T-helper 2 cell treated with Interferon-gamma antibody and Interleukin-4, amounts not matched to agents 5 μg/mL and 100 μg/mL, for 36 hours (primary cell): ENCODE measurements at regions not wholly inside any gene's neighbourhood (a gene's known extent, or its start where the extent isn't known, plus 50 kb on each side); places are given as distances from the start of the nearest gene placed in this dataset.

ENCODE experiments used
- DNase-seq: peaks from one replicate; pipeline ENCODE4 v3.0.0; 2021; ENCODE audit warnings: low spot score
- H3K27ac Mint-ChIP-seq: one replicate; pipeline ENCODE4 v1.8.0; 2021; ENCODE audit warnings: mild to moderate bottlenecking, mixed read lengths
- H3K27me3 Mint-ChIP-seq: one replicate; pipeline ENCODE4 v1.8.0; 2021; ENCODE audit warnings: low read depth, mixed read lengths
- H3K36me3 Mint-ChIP-seq: one replicate; pipeline ENCODE4 v1.8.0; 2021; ENCODE audit warnings: low read depth, mixed read lengths
- H3K4me1 Mint-ChIP-seq: one replicate; pipeline ENCODE4 v1.8.0; 2021; ENCODE audit warnings: low read depth, mixed read lengths
- H3K4me3 Mint-ChIP-seq: one replicate; pipeline ENCODE4 v1.8.0; 2022; ENCODE audit warnings: mild to moderate bottlenecking, moderate library complexity, mixed read lengths
- H3K9me3 Mint-ChIP-seq: one replicate; pipeline ENCODE4 v1.8.0; 2021; ENCODE audit warnings: mixed read lengths

DNA sequence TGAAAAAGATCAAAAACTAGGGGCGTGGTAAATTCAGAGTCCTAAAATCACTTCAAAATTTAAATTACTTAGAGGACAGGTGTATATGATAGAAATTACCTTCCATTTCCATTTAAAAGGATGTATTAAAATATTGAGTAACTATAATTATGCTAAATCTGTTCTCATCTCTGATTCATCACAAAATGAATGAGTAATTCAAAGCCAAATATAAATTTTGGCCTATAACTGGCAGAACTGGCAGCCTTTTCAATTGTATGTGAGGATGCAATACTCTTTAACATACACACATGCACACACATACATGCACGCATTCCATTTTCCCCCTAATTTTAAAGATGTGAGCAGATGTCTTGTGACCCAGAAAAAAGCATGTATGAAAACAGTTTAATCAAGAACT, 194.6 kb downstream of the EPM2A start:
- DNase-seq: no peak
- Mint-ChIP-seq H3K27ac (no peak overlapping the region), H3K9me3 (no peaks in the 10 kb centered on the region), H3K4me1 (no peaks in the 10 kb centered on the region), H3K36me3 (no peaks in the 10 kb centered on the region), H3K4me3 (no peak overlapping the region), H3K27me3 (no peaks in the 10 kb centered on the region)

- no peak for DNase-seq
- H3K9me3 Mint-ChIP-seq: no peaks in the 10 kb centered on the region
Observed at GRCh38 chr6:145544041-145544440, 191.3 kb downstream of the EPM2A start.

GRCh38 chr6:145544514-145544913, 190.8 kb downstream of the EPM2A start:
- Mint-ChIP-seq H3K27ac (no peak overlapping the region), H3K4me3 (no peak overlapping the region), H3K36me3 (no peaks in the 10 kb centered on the region), H3K4me1 (no peaks in the 10 kb centered on the region), H3K9me3 (no peaks in the 10 kb centered on the region), H3K27me3 (no peaks in the 10 kb centered on the region)
- DNase-seq: no peak

More at GRCh38 chr6:145544041-145544440, 191.3 kb downstream of the EPM2A start:
- no peaks in the 10 kb centered on the region for H3K36me3 Mint-ChIP-seq
- no peak overlapping the region for H3K27ac Mint-ChIP-seq
- no peaks in the 10 kb centered on the region for H3K27me3 Mint-ChIP-seq
- no peak overlapping the region for H3K4me3 Mint-ChIP-seq
- H3K4me1 Mint-ChIP-seq: no peaks in the 10 kb centered on the region

DNA sequence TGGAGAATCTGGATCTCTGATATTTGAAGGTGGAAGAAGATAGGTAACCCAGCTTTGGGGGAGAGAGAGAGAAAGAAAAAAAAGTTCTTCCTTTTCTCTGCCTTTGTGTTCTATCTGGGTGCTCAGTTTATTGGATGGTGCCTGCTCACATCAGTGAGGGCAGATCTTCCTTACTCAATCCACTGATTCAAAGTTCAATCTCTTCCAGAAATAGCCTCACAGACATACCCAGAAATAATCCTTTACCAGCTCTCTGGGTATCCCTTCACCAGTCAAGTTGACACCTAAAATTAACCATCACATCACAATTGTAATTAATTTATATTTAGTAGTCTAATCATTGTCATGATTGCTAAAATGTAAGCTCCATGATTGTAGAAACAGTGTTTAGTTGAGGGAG, 189.1 kb downstream of the EPM2A start:
- Mint-ChIP-seq H3K27ac (no peak overlapping the region), H3K36me3 (no peaks in the 10 kb centered on the region), H3K4me3 (no peak overlapping the region), H3K9me3 (no peaks in the 10 kb centered on the region), H3K4me1 (no peaks in the 10 kb centered on the region), H3K27me3 (no peaks in the 10 kb centered on the region)
- no peak for DNase-seq

DNA sequence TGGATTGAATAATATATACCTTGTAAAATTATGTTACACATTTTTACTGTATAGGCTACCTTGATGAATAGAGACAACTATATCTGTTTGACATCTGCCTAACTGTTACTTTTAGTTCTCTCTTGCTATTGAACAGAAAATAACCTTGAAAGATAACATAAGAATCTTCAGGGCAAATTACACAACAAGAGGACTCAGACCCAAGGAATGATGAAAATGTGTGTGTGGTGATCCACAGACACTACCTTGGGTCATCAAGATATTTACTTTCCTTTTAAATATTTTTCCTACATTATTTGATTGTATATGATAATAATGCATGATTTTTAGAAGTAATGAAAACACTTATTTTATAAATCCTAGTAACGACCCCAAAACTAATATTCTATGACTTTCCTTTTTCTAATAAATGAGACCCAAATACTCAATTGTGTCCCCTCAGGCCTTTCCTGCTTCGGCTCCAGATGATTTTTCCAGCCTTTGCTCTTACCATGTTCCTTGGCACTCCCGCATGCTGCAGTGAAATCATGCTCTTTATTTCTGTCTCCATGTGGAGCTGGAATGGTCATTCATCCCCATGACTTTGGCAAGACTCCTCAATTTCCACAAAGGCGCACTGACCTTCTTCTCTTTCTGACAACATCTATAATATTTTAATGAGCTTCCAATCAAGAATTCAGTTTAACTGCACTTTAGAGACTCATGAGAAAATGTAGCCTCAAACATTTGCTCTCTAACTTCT, 187.6 kb downstream of the EPM2A start:
- no peaks in the 10 kb centered on the region for H3K4me1 Mint-ChIP-seq
- H3K27ac Mint-ChIP-seq: no peak overlapping the region
- no peak for DNase-seq
- no peaks in the 10 kb centered on the region for H3K27me3 Mint-ChIP-seq
- no peaks in the 10 kb centered on the region for H3K36me3 Mint-ChIP-seq
- no peaks in the 10 kb centered on the region for H3K9me3 Mint-ChIP-seq
- H3K4me3 Mint-ChIP-seq: no peak overlapping the region

GRCh38 chr6:145548933-145549648, 186.2 kb downstream of the EPM2A start:
- Mint-ChIP-seq H3K27me3 (peaks cover 2% of the 10 kb centered on the region), H3K27ac (no peak overlapping the region), H3K4me1 (no peaks in the 10 kb centered on the region), H3K9me3 (no peaks in the 10 kb centered on the region), H3K36me3 (no peaks in the 10 kb centered on the region), H3K4me3 (no peak overlapping the region)
- DNase-seq: no peak

GRCh38 chr6:145551164-145551563, 184.2 kb downstream of the EPM2A start:
- Mint-ChIP-seq H3K27me3 (peaks cover 2% of the 10 kb centered on the region), H3K4me3 (no peak overlapping the region), H3K27ac (no peak overlapping the region), H3K9me3 (no peaks in the 10 kb centered on the region), H3K4me1 (no peaks in the 10 kb centered on the region), H3K36me3 (no peaks in the 10 kb centered on the region)
- no peak for DNase-seq

GRCh38 chr6:145555084-145555483, 180.2 kb downstream of the EPM2A start:
- Mint-ChIP-seq H3K36me3 (no peaks in the 10 kb centered on the region), H3K4me1 (no peaks in the 10 kb centered on the region), H3K27ac (no peak overlapping the region), H3K4me3 (no peak overlapping the region), H3K9me3 (no peaks in the 10 kb centered on the region), H3K27me3 (peaks cover 2% of the 10 kb centered on the region)
- DNase-seq: no peak

- no peak for DNase-seq
- no peaks in the 10 kb centered on the region for H3K4me1 Mint-ChIP-seq
- no peaks in the 10 kb centered on the region for H3K36me3 Mint-ChIP-seq
- H3K27me3 Mint-ChIP-seq: peaks cover 2% of the 10 kb centered on the region
- no peak overlapping the region for H3K27ac Mint-ChIP-seq
- H3K9me3 Mint-ChIP-seq: no peaks in the 10 kb centered on the region
- H3K4me3 Mint-ChIP-seq: no peak overlapping the region
Observed at GRCh38 chr6:145557474-145557873, 177.8 kb downstream of the EPM2A start.

GRCh38 chr6:145559836-145560235, 175.5 kb downstream of the EPM2A start:
- Mint-ChIP-seq H3K36me3 (no peaks in the 10 kb centered on the region), H3K4me3 (no peak overlapping the region), H3K27ac (no peak overlapping the region), H3K9me3 (no peaks in the 10 kb centered on the region), H3K27me3 (no peaks in the 10 kb centered on the region), H3K4me1 (no peaks in the 10 kb centered on the region)
- no peak for DNase-seq

- no peak overlapping the region for H3K4me3 Mint-ChIP-seq
- no peaks in the 10 kb centered on the region for H3K9me3 Mint-ChIP-seq
Observed at GRCh38 chr6:145561095-145562072, 173.9 kb downstream of the EPM2A start.

GRCh38 chr6:145562771-145563615, 172.3 kb downstream of the EPM2A start:
- H3K4me3 Mint-ChIP-seq: no peak overlapping the region
- no peak for DNase-seq
- H3K4me1 Mint-ChIP-seq: no peaks in the 10 kb centered on the region
- no peaks in the 10 kb centered on the region for H3K36me3 Mint-ChIP-seq
- H3K27ac Mint-ChIP-seq: no peak overlapping the region
- no peaks in the 10 kb centered on the region for H3K27me3 Mint-ChIP-seq
- no peaks in the 10 kb centered on the region for H3K9me3 Mint-ChIP-seq

More at GRCh38 chr6:145561095-145562072, 173.9 kb downstream of the EPM2A start:
- no peaks in the 10 kb centered on the region for H3K27me3 Mint-ChIP-seq
- H3K4me1 Mint-ChIP-seq: no peaks in the 10 kb centered on the region
- no peak overlapping the region for H3K27ac Mint-ChIP-seq
- DNase-seq: no peak
- no peaks in the 10 kb centered on the region for H3K36me3 Mint-ChIP-seq

- Mint-ChIP-seq H3K4me1 (no peaks in the 10 kb centered on the region), H3K27me3 (no peaks in the 10 kb centered on the region), H3K27ac (no peak overlapping the region), H3K4me3 (no peak overlapping the region), H3K9me3 (no peaks in the 10 kb centered on the region), H3K36me3 (no peaks in the 10 kb centered on the region)
- no peak for DNase-seq
Observed at GRCh38 chr6:145564553-145564952, 170.8 kb downstream of the EPM2A start.
